K562 (cell line): ENCODE measurements at regions not wholly inside any gene's neighbourhood (a gene's known extent, or its start where the extent isn't known, plus 50 kb on each side); places are given as distances from the start of the nearest gene placed in this dataset.

Source experiments
- BHLHE40 ChIP-seq: IDR thresholded peaks from 2 replicates; pipeline ENCODE4 v1.6.1; 2011; ENCODE audit warnings: low read length, improper control_type of control experiment
- E2F1 ChIP-seq: sonication (generic); formaldehyde crosslinking; IDR thresholded peaks from 2 replicates; pipeline ENCODE4 v1.8.1; 2023; ENCODE audit warnings: mild to moderate bottlenecking, missing genetic modification reagents, moderate library complexity
- FOSL1 ChIP-seq: fragments of 200-800 bp; sonication (Bioruptor generic); conservative IDR thresholded peaks from 2 replicates; pipeline ENCODE4 v1.6.1; 2016; ENCODE audit warnings: missing genetic modification characterization, missing compliant biosample characterization
- HOXB6 ChIP-seq: fragments of 250-450 bp; sonication (Bioruptor Pico); IDR thresholded peaks from 2 replicates; pipeline ENCODE4 v1.5.1; 2022; ENCODE audit warnings: mild to moderate bottlenecking, borderline replicate concordance
- KAT8 ChIP-seq: fragments of 450-650 bp; IDR thresholded peaks from 2 replicates; pipeline ENCODE4 v1.6.1; 2016; ENCODE audit warnings: low read depth, mild to moderate bottlenecking
- MGA ChIP-seq: fragments of 450-650 bp; IDR thresholded peaks from 2 replicates; pipeline ENCODE4 v1.6.1; 2016; ENCODE audit warnings: mild to moderate bottlenecking, moderate library complexity
- NR2F6 ChIP-seq: fragments of 450-650 bp; formaldehyde crosslinking; IDR thresholded peaks from 2 replicates; pipeline ENCODE4 v1.4.0; 2020; ENCODE audit warnings: mild to moderate bottlenecking
- ZC3H11A ChIP-seq: IDR thresholded peaks from 2 replicates; pipeline ENCODE4 v1.6.1; 2012; ENCODE audit warnings: low read depth, low read length, improper control_type of control experiment
- ZFX ChIP-seq: sonication (generic); formaldehyde crosslinking; IDR thresholded peaks from 2 replicates; pipeline ENCODE4 v1.8.0; 2022; ENCODE audit warnings: mild to moderate bottlenecking, missing genetic modification reagents, moderate library complexity
- ZNF589 ChIP-seq: fragments of 200-800 bp; sonication (Bioruptor generic); IDR thresholded peaks from 2 replicates; pipeline ENCODE4 v1.6.1; 2016; ENCODE audit warnings: low read depth, missing genetic modification characterization, missing compliant biosample characterization

GRCh38 chr12:84741692-84742091 is 170.9 kb downstream of the SLC6A15 start:
- TF ChIP-seq E2F1 (CRISPR knock-in tag): no peak
- TF ChIP-seq ZFX (CRISPR knock-in tag): no peak
- no peak for TF ChIP-seq ZNF589 (CRISPR knock-in tag)
- no peak for TF ChIP-seq HOXB6 (CRISPR knock-in tag)
- TF ChIP-seq KAT8: no peak
- no peak for TF ChIP-seq ZC3H11A
- no peak for TF ChIP-seq BHLHE40
- TF ChIP-seq FOSL1 (tag): no peak
- no peak for TF ChIP-seq NR2F6 (CRISPR knock-in tag)
- no peak for TF ChIP-seq MGA
